Neural cell (in vitro differentiated cells): ENCODE measurements at regions not wholly inside any gene's neighbourhood (a gene's known extent, or its start where the extent isn't known, plus 50 kb on each side); places are given as distances from the start of the nearest gene placed in this dataset.

Experiments used
- H2AFZ ChIP-seq: fragments of 200-600, 300-800 bp; sonication (generic), shearing (Covaris generic); 2 replicates; pipeline ENCODE4 v1.6.0; 2014; ENCODE audit warnings: low read depth, mild to moderate bottlenecking, antibody characterized with exemption, low read length, moderate library complexity
- H3F3A ChIP-seq: fragments of 200-600 bp; shearing (Covaris generic); 2 replicates; pipeline ENCODE4 v1.6.1; 2016; ENCODE audit warnings: mild to moderate bottlenecking, moderate library complexity, mixed read lengths, antibody characterized with exemption, low read length; ENCODE audit not compliant: insufficient read depth, poor library complexity, severe bottlenecking
- H3K27ac ChIP-seq: fragments of 200-600, 300-800 bp; sonication (generic), shearing (Covaris generic); 2 replicates; pipeline ENCODE4 v1.5.1; 2014; ENCODE audit warnings: mild to moderate bottlenecking, low read length, moderate library complexity
- H3K27me3 ChIP-seq: fragments of 300-800, 200-600 bp; sonication (generic), shearing (Covaris generic); 2 replicates; pipeline ENCODE4 v1.6.0; 2014; ENCODE audit warnings: mild to moderate bottlenecking, low read depth, low read length, moderate library complexity; ENCODE audit not compliant: insufficient read depth
- H3K36me3 ChIP-seq: fragments of 300-800, 200-600 bp; sonication (generic), shearing (Covaris generic); 2 replicates; pipeline ENCODE4 v1.5.1; 2014; ENCODE audit warnings: mild to moderate bottlenecking, antibody characterized with exemption, low read length, moderate library complexity; ENCODE audit not compliant: insufficient read depth
- H3K4me2 ChIP-seq: fragments of 300-800, 200-600 bp; sonication (generic), shearing (Covaris generic); 2 replicates; pipeline ENCODE4 v1.6.0; 2014; ENCODE audit warnings: mild to moderate bottlenecking, low read length
- H3K4me3 ChIP-seq: fragments of 300-800, 200-600 bp; sonication (generic), shearing (Covaris generic); 2 replicates; pipeline ENCODE4 v1.5.1; 2014; ENCODE audit warnings: mild to moderate bottlenecking, low read length, moderate library complexity
- H3K79me2 ChIP-seq: fragments of 200-600 bp; shearing (Covaris generic); replicated peaks from 2 replicates; pipeline ENCODE4 v1.6.0; 2014; ENCODE audit warnings: mild to moderate bottlenecking, low read length, moderate library complexity; ENCODE audit not compliant: insufficient read depth
- H3K9ac ChIP-seq: fragments of 300-800, 200-600 bp; sonication (generic), shearing (Covaris generic); 2 replicates; pipeline ENCODE4 v1.6.1; 2016; ENCODE audit warnings: mild to moderate bottlenecking, low read length, mixed read lengths
- H3K9me2 ChIP-seq: fragments of 200-600 bp; shearing (Covaris generic); 2 replicates; pipeline ENCODE4 v1.6.1; 2016; ENCODE audit warnings: mild to moderate bottlenecking, low read length, mixed read lengths; ENCODE audit not compliant: insufficient read depth
- H3K9me3 ChIP-seq: fragments of 200-600, 300-800 bp; sonication (generic), shearing (Covaris generic); 2 replicates; pipeline ENCODE4 v1.6.1; 2016; ENCODE audit warnings: mild to moderate bottlenecking, mixed run types, low read length, moderate library complexity, mixed read lengths
- H4K20me1 ChIP-seq: fragments of 200-600 bp; shearing (Covaris generic); 2 replicates; pipeline ENCODE4 v1.6.1; 2016; ENCODE audit warnings: mild to moderate bottlenecking, mixed run types; ENCODE audit not compliant: insufficient read depth
- CTCF ChIP-seq: fragments of 450-650 bp; IDR thresholded peaks from 2 replicates; pipeline ENCODE4 v1.5.1; 2014; ENCODE audit warnings: antibody characterized with exemption, mild to moderate bottlenecking, moderate library complexity; ENCODE audit not compliant: poor library complexity, severe bottlenecking
- EP300 ChIP-seq: fragments of 450-650 bp; conservative IDR thresholded peaks from 2 replicates; pipeline ENCODE4 v1.6.1; 2014; ENCODE audit warnings: antibody characterized with exemption, mild to moderate bottlenecking, moderate library complexity; ENCODE audit not compliant: poor library complexity, severe bottlenecking
- EZH2 ChIP-seq: fragments of 200-600, 300-800 bp; shearing (Covaris generic), sonication (generic); IDR thresholded peaks from 2 replicates; pipeline ENCODE4 v1.6.1; 2014; ENCODE audit warnings: antibody characterized with exemption, low read length, borderline replicate concordance, mild to moderate bottlenecking; ENCODE audit not compliant: insufficient read depth, poor library complexity, severe bottlenecking
- MXI1 ChIP-seq: fragments of 450-650 bp; conservative IDR thresholded peaks from 2 replicates; pipeline ENCODE4 v1.6.1; 2014; ENCODE audit warnings: antibody characterized with exemption, mild to moderate bottlenecking; ENCODE audit not compliant: poor library complexity, severe bottlenecking
- POLR2AphosphoS5 ChIP-seq: IDR thresholded peaks from 2 replicates; pipeline ENCODE4 v1.6.1; 2012
- RAD21 ChIP-seq: fragments of 450-650 bp; conservative IDR thresholded peaks from 2 replicates; pipeline ENCODE4 v1.6.1; 2014; ENCODE audit warnings: antibody characterized with exemption, mild to moderate bottlenecking, moderate library complexity
- SMC3 ChIP-seq: fragments of 450-650 bp; conservative IDR thresholded peaks from 2 replicates; pipeline ENCODE4 v1.6.1; 2014; ENCODE audit warnings: antibody characterized with exemption, mild to moderate bottlenecking, moderate library complexity; ENCODE audit not compliant: poor library complexity
- TAF1 ChIP-seq: IDR thresholded peaks from 2 replicates; pipeline ENCODE4 v1.6.1; 2012; ENCODE audit warnings: low read depth
- TF ChIP-seq, protein P1 (sequence below): IDR thresholded peaks from 2 replicates; pipeline ENCODE4 v1.6.1; 2012; ENCODE audit warnings: borderline replicate concordance

DNA sequence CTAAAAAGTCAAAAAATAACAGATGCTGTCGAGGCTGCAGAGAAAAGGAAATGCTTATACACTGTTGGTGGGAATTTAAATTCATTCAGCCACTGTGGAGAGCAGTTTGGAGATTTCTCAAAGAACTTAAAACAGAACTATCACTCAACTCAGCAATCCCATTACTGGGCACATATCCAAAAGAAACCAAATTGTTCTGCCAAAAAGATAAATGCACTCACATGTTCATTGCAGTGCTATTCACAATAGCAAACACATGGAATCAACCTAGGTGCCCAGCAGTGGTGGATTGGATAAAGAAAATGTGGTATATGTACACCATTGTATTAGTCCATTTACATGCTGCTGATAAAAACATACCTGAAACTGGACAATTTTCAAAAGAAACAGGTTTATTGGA is 116.0 kb upstream of the VGLL2 start:
- Histone ChIP-seq H3K9ac (no peak overlapping the region), H4K20me1 (no peaks in the 10 kb centered on the region), H3K79me2 (no peaks in the 10 kb centered on the region), H2AFZ (no peak overlapping the region), H3K9me3 (no peaks in the 10 kb centered on the region), H3F3A (no peaks in the 10 kb centered on the region), H3K36me3 (no peaks in the 10 kb centered on the region), H3K4me3 (no peak overlapping the region), H3K27me3 (no peaks in the 10 kb centered on the region), H3K4me2 (no peak overlapping the region), H3K9me2 (no peaks in the 10 kb centered on the region), H3K27ac (no peak overlapping the region)
- no peak for TF ChIP-seq TAF1
- TF ChIP-seq CTCF: no peak
- TF ChIP-seq EP300: no peak
- TF ChIP-seq EZH2: no peak
- TF ChIP-seq, protein P1, sequence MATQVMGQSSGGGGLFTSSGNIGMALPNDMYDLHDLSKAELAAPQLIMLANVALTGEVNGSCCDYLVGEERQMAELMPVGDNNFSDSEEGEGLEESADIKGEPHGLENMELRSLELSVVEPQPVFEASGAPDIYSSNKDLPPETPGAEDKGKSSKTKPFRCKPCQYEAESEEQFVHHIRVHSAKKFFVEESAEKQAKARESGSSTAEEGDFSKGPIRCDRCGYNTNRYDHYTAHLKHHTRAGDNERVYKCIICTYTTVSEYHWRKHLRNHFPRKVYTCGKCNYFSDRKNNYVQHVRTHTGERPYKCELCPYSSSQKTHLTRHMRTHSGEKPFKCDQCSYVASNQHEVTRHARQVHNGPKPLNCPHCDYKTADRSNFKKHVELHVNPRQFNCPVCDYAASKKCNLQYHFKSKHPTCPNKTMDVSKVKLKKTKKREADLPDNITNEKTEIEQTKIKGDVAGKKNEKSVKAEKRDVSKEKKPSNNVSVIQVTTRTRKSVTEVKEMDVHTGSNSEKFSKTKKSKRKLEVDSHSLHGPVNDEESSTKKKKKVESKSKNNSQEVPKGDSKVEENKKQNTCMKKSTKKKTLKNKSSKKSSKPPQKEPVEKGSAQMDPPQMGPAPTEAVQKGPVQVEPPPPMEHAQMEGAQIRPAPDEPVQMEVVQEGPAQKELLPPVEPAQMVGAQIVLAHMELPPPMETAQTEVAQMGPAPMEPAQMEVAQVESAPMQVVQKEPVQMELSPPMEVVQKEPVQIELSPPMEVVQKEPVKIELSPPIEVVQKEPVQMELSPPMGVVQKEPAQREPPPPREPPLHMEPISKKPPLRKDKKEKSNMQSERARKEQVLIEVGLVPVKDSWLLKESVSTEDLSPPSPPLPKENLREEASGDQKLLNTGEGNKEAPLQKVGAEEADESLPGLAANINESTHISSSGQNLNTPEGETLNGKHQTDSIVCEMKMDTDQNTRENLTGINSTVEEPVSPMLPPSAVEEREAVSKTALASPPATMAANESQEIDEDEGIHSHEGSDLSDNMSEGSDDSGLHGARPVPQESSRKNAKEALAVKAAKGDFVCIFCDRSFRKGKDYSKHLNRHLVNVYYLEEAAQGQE: no peak
- no peak for TF ChIP-seq MXI1
- no peak for TF ChIP-seq SMC3
- TF ChIP-seq POLR2AphosphoS5: no peak
- no peak for TF ChIP-seq RAD21

DNA sequence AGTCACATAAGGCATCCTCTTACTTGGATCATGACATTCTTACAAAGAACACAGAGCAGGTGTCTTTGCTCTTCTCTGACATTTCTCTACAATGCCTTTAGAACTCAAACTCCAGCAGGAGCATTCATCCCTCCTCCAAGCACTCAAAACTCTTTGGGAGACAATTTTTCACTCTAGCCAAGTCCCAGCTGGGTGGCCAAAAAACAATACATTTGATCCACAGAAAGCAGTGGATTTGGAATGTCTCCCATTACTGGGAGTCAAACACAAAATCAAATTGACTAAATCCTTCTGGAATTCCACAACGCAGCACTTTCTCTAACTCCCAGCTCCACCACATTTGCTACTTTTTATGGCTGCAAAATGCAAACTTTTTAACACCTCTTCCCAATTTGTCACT is 108.6 kb upstream of the VGLL2 start:
- Histone ChIP-seq H3K4me2 (no peak overlapping the region), H3K9ac (no peak overlapping the region), H3K9me2 (no peaks in the 10 kb centered on the region), H4K20me1 (no peaks in the 10 kb centered on the region), H3K27me3 (no peaks in the 10 kb centered on the region), H3K79me2 (no peaks in the 10 kb centered on the region), H2AFZ (no peak overlapping the region), H3K27ac (no peak overlapping the region), H3F3A (no peaks in the 10 kb centered on the region), H3K36me3 (no peaks in the 10 kb centered on the region), H3K4me3 (no peak overlapping the region), H3K9me3 (no peaks in the 10 kb centered on the region)
- no peak for TF ChIP-seq TAF1

DNA sequence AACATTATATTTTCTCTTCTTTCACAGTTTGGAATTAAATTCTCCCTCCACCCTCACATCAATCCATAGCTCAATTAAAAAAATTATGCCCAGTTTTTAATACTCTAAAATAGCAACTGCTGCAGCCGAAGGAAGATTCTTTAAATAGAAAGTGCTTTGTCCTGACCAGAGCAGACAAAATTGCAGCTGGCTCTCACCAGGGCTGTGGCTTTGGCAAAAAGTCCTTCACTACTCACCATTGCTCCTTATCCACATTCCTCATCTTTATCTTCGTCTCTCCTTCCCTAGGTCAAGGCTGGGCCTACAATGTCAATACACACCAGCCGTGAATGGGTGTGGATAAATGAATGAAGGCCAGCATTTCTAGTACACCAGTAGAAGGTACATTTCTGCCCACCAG is 107.9 kb upstream of the VGLL2 start:
- H4K20me1 ChIP-seq: no peaks in the 10 kb centered on the region
- H3K27me3 ChIP-seq: no peaks in the 10 kb centered on the region
- no peaks in the 10 kb centered on the region for H3F3A ChIP-seq
- no peak overlapping the region for H3K4me3 ChIP-seq
- H3K36me3 ChIP-seq: no peaks in the 10 kb centered on the region
- TF ChIP-seq EZH2 (no peak), CTCF (no peak), RAD21 (no peak), MXI1 (no peak), SMC3 (no peak), POLR2AphosphoS5 (no peak), TAF1 (no peak), EP300 (no peak)
- TF ChIP-seq, protein P1: no peak
- no peak overlapping the region for H2AFZ ChIP-seq
- H3K9me2 ChIP-seq: no peaks in the 10 kb centered on the region
- no peaks in the 10 kb centered on the region for H3K9me3 ChIP-seq
- H3K79me2 ChIP-seq: no peaks in the 10 kb centered on the region
- H3K9ac ChIP-seq: no peak overlapping the region
- H3K27ac ChIP-seq: no peak overlapping the region
- H3K4me2 ChIP-seq: no peak overlapping the region
